Gastroesophageal sphincter (tissue), 4 donors: ENCODE measurements at regions not wholly inside any gene's neighbourhood (a gene's known extent, or its start where the extent isn't known, plus 50 kb on each side); places are given as distances from the start of the nearest gene placed in this dataset.

Experiments used
- ATAC-seq: fragments of 150-250 bp; one replicate; pipeline ENCODE4 v1.9.1; 2016; ENCODE audit warnings: mild to moderate bottlenecking, moderate library complexity
- H3K27ac ChIP-seq, 4 donors: fragments of 200-600 bp; sonication (generic) in 3 of 4; 1 replicate in 3 of 4; 2 replicates in 1 of 4; pipeline ENCODE4 v1.5.1; 2016 to 2019
- H3K27me3 ChIP-seq: fragments of 200-600 bp; sonication (generic); one replicate; pipeline ENCODE4 v1.5.1; 2019
- H3K36me3 ChIP-seq, 2 donors: fragments of 200-600 bp; sonication (generic); one replicate each; pipeline ENCODE4 v1.5.1; 2019; ENCODE audit warnings: control low read depth in 1 of 2
- H3K4me1 ChIP-seq, 3 donors: fragments of 200-600 bp; sonication (generic); 1 replicate in 2 of 3; 2 replicates in 1 of 3; pipeline ENCODE4 v1.5.1; 2016 to 2019; ENCODE audit warnings: control low read depth in 2 of 3
- H3K4me3 ChIP-seq, 2 donors: fragments of 200-600 bp; sonication (generic); one replicate each; pipeline ENCODE4 v1.5.1; 2019; ENCODE audit warnings: mild to moderate bottlenecking in 1 of 2, moderate library complexity in 1 of 2
- H3K9me3 ChIP-seq, 3 donors: fragments of 200-600 bp; sonication (generic); one replicate each; pipeline ENCODE4 v1.5.1; 2017 to 2019; ENCODE audit warnings: control low read depth in 2 of 3
- EP300 ChIP-seq: sonication (generic); formaldehyde crosslinking; IDR thresholded peaks from one replicate; pipeline ENCODE4 v1.6.1; 2017; ENCODE audit warnings: antibody characterized with exemption, mild to moderate bottlenecking
- POLR2A ChIP-seq, 2 donors: fragments of 450-650 bp; IDR thresholded peaks; one replicate each; pipeline ENCODE4 v1.6.1; 2017; ENCODE audit warnings: antibody characterized with exemption in 2 of 2, mild to moderate bottlenecking in 2 of 2, moderate library complexity in 1 of 2
- POLR2AphosphoS5 ChIP-seq: sonication (generic); formaldehyde crosslinking; IDR thresholded peaks from one replicate; pipeline ENCODE4 v1.6.1; 2017; ENCODE audit warnings: antibody characterized with exemption
- WGBS, 2 donors: methylation state at CpG; one replicate each; pipeline ENCODE4 v1.1.5; 2018; ENCODE audit warnings: low coverage in 1 of 2; 5-methylcytosine and 5-hydroxymethylcytosine counted together
- TF ChIP-seq, protein P1 (sequence below), 4 experiments: fragments of 200-600 bp in 2 of 4; fragments of 450-650 bp in 2 of 4; sonication (generic) in 1 of 4; IDR thresholded peaks; one replicate each; pipeline ENCODE4 v1.5.1; 2017 to 2019; ENCODE audit warnings: antibody characterized with exemption in 4 of 4, mild to moderate bottlenecking in 2 of 4, moderate library complexity in 2 of 4

DNA sequence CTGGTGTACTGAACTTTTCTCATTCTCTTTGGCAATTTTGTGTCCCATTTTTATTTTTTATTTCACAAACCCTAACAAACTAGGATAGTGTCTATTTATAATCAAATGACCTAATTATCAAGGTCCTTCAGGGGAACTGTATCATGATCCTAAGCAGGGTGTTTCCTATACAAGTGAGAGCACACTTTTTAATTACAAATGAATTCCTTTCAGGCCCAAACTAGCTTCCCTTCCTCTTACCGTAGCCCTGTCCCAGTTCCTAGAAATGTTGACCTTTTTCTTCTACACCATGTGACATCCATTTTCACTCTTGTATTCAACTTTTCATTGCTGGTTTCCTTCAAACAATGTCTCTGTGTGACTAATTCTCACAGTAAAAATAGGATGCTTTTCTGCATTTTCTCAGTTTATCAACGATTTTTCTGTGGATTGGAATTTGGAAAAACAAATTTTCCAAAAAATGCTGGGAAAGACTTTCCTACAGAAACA lies 411.4 kb downstream of the CCDC91 start:
- Histone ChIP-seq H3K27ac (no peak overlapping the region), H3K4me1 (no peaks in the 10 kb centered on the region), H3K4me3 (no peak overlapping the region), H3K9me3 (peaks cover 0 to 2% (median 0%) of the 10 kb centered on the region in 3 donors), H3K36me3 (no peaks in the 10 kb centered on the region), H3K27me3 (no peaks in the 10 kb centered on the region)
- no peak for TF ChIP-seq EP300
- TF ChIP-seq POLR2AphosphoS5 = no peak
- TF ChIP-seq POLR2A (IDR thresholded peaks at IDR 0.05) = no peak
- WGBS, 2 donors = 31 to 44% methylated on average over 2 of the region's 2 CpGs
- no peak for ATAC-seq

DNA sequence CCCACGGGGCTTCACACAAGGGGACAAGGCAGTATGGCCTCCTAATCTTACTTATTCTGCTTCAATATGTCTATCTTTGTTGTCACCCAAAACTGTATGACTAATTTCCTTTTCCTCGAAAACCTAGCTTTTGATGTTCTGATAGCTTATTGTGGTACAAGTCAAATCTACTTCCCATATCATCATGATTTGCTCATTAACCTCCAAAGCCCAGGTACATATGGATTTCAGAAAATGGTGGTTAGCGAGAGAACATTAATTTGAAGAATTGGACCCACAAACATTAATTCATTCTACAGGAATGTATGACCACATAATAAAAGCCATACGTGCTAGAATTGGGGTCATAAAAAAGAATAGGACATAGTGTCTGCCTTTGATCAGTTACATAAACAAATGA lies 412.5 kb downstream of the CCDC91 start:
- Histone ChIP-seq H3K4me1 (no peaks in the 10 kb centered on the region), H3K27ac (no peak overlapping the region), H3K27me3 (no peaks in the 10 kb centered on the region), H3K9me3 (peaks cover 0 to 14% (median 0%) of the 10 kb centered on the region in 3 donors), H3K4me3 (no peak overlapping the region), H3K36me3 (no peaks in the 10 kb centered on the region)
- WGBS, 2 donors = 86 to 89% methylated on average over 4 of the region's 4 CpGs
- TF ChIP-seq, protein P1, sequence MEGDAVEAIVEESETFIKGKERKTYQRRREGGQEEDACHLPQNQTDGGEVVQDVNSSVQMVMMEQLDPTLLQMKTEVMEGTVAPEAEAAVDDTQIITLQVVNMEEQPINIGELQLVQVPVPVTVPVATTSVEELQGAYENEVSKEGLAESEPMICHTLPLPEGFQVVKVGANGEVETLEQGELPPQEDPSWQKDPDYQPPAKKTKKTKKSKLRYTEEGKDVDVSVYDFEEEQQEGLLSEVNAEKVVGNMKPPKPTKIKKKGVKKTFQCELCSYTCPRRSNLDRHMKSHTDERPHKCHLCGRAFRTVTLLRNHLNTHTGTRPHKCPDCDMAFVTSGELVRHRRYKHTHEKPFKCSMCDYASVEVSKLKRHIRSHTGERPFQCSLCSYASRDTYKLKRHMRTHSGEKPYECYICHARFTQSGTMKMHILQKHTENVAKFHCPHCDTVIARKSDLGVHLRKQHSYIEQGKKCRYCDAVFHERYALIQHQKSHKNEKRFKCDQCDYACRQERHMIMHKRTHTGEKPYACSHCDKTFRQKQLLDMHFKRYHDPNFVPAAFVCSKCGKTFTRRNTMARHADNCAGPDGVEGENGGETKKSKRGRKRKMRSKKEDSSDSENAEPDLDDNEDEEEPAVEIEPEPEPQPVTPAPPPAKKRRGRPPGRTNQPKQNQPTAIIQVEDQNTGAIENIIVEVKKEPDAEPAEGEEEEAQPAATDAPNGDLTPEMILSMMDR (IDR thresholded peaks at IDR 0.05) = no peak
- TF ChIP-seq EP300 (no peak), POLR2A (IDR thresholded peaks at IDR 0.05) (no peak), POLR2AphosphoS5 (no peak)
- no peak for ATAC-seq

DNA sequence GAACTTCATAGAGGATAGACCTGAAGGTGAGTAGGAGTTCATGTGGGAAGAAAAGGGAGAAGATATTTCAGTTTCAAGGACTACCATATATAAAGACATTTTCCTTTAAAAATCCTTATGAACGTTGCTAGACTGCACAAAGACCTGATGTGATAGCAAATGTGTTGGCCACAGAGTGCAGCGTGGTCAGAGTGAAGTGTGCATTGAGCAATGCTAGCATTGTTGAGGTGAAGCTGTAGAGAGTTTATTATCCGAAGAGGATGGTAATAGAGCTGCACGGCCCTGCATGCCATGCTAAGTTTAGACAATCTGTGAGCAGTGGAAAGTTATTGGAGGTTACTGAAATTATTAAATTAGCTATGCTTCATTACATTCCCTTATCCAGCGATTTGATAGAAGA lies 413.0 kb downstream of the CCDC91 start:
- Histone ChIP-seq H3K9me3 (peaks cover 0 to 19% (median 0%) of the 10 kb centered on the region in 3 donors), H3K4me3 (no peak overlapping the region), H3K36me3 (no peaks in the 10 kb centered on the region), H3K4me1 (no peaks in the 10 kb centered on the region), H3K27ac (no peak overlapping the region), H3K27me3 (no peaks in the 10 kb centered on the region)
- WGBS, 2 donors = 88 to 93% methylated on average over 5 of the region's 5 CpGs
- ATAC-seq = no peak
- TF ChIP-seq POLR2AphosphoS5 (no peak), POLR2A (IDR thresholded peaks at IDR 0.05) (no peak), EP300 (no peak)
- TF ChIP-seq, protein P1 (IDR thresholded peaks at IDR 0.05) = no peak

DNA sequence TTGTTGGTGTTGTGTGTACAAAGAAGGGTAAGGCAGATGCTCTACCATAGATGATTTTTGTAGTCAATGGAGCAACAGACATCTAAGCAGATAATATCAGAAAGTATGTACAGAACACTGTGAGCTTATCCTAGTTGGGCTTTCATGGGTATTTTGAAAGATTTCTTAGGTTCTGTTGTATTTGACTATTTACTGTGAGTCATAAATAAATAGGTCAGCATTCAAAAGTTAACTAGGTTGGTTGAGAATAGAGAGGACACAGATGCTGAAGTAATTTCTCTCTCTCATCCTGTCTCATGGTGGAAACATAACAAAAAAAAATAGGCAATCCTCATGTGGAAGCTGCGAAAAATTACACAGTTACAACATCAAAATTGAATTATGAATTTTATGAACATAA lies 413.5 kb downstream of the CCDC91 start:
- 83 to 100% methylated on average over 1 of the region's 1 CpG for WGBS, 2 donors
- no peak overlapping the region for H3K4me3 ChIP-seq
- ATAC-seq = no peak
- H3K9me3 ChIP-seq = peaks cover 0 to 22% (median 0%) of the 10 kb centered on the region in 3 donors
- no peaks in the 10 kb centered on the region for H3K36me3 ChIP-seq
- H3K27me3 ChIP-seq = no peaks in the 10 kb centered on the region
- H3K4me1 ChIP-seq = no peaks in the 10 kb centered on the region
- TF ChIP-seq EP300 (no peak), POLR2A (IDR thresholded peaks at IDR 0.05) (no peak), POLR2AphosphoS5 (no peak)
- TF ChIP-seq, protein P1 (IDR thresholded peaks at IDR 0.05) = no peak
- H3K27ac ChIP-seq = no peak overlapping the region

DNA sequence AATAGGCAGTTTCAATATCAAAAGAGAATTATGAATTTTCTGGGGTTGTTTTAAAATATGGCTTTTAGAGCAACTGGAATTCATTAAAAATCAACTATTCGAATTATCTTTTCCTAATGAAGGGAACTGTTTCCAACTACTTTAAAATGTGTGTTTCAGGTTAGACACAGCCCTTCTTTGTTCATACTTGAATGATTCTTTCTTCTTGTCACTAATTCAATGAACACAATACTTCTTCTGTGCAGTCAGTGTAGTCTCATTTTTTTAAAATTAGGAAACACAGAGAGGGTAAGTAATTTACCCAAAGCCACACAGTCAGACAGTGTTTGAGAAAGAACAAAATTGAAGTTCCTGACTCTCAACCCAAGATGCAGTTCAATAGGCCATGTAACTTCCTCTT lies 414.0 kb downstream of the CCDC91 start:
- Histone ChIP-seq H3K27me3 (no peaks in the 10 kb centered on the region), H3K27ac (no peak overlapping the region), H3K4me3 (no peak overlapping the region), H3K4me1 (no peaks in the 10 kb centered on the region), H3K36me3 (no peaks in the 10 kb centered on the region), H3K9me3 (peaks cover 0 to 22% (median 0%) of the 10 kb centered on the region in 3 donors)
- ATAC-seq = no peak
- no peak for TF ChIP-seq POLR2AphosphoS5
- no peak for TF ChIP-seq POLR2A (IDR thresholded peaks at IDR 0.05)
- TF ChIP-seq, protein P1 (IDR thresholded peaks at IDR 0.05) = no peak
- no peak for TF ChIP-seq EP300
- 67 to 68% methylated on average over 1 of the region's 1 CpG for WGBS, 2 donors
